MM.1S (cell line): ENCODE measurements at regions not wholly inside any gene's neighbourhood (a gene's known extent, or its start where the extent isn't known, plus 50 kb on each side); places are given as distances from the start of the nearest gene placed in this dataset.

Experiments
- CTCF ChIP-seq: fragments of 300-600 bp; sonication (generic); IDR thresholded peaks from 2 replicates; pipeline ENCODE4 v1.5.1; 2016; ENCODE audit warnings: antibody characterized with exemption, low read length, mixed read lengths
- EZH2 ChIP-seq: fragments of 300-600 bp; sonication (generic); optimal IDR thresholded peaks from 2 replicates; pipeline ENCODE3; 2017; ENCODE audit warnings: low read depth, mild to moderate bottlenecking, antibody characterized with exemption, low read length, mixed read lengths

GRCh38 chr2:196253116-196253480 is 81.7 kb upstream of the STK17B start:
- TF ChIP-seq CTCF: no peak
- no peak for TF ChIP-seq EZH2
